GM12878 (cell line): ENCODE measurements at regions not wholly inside any gene's neighbourhood (a gene's known extent, or its start where the extent isn't known, plus 50 kb on each side); places are given as distances from the start of the nearest gene placed in this dataset.
A peak's percentile ranks its signal among the peaks of the same experiment; 100 is the strongest.

ENCODE experiments used
- ATAC-seq: fragments of 200-7000 bp; cut with Tn5 transposase; 3 replicates; pipeline ENCODE4 v1.9.1; 2020; ENCODE audit warnings: mild to moderate bottlenecking, moderate library complexity
- BruUV-seq: library from RNA; stranded (reverse); fragments of 400-500 nt; replicated peaks from 2 replicates; lab custom pipeline; 2021; lab: Mats Ljungman, UMichigan
- CTCF ChIA-PET: fragments of 300-600 bp; sonication (Branson Sonifier 250); formaldehyde crosslinking; extraction: SDS; loops from one replicate; lab custom pipeline; 2021; ENCODE audit warnings: inconsistent platforms; lab: Yijun Ruan, JAX
- POLR2A ChIA-PET: fragments of 350-600 bp; formaldehyde crosslinking; extraction: SDS; loops from one replicate; lab custom pipeline; 2021; ENCODE audit warnings: inconsistent platforms; lab: Charles Lee
- RAD21 ChIA-PET: fragments of 300-600 bp; sonication (Branson Sonifier 250); formaldehyde crosslinking; loops from one replicate; lab custom pipeline; 2023; ENCODE audit warnings: antibody characterized with exemption; ENCODE audit not compliant: unreplicated experiment; lab: Charles Lee
- SMC1A ChIA-PET: fragments of 300-600 bp; sonication (Branson Sonifier 250); formaldehyde crosslinking; loops from one replicate; lab custom pipeline; 2023; ENCODE audit not compliant: unreplicated experiment, uncharacterized antibody; lab: Charles Lee
- DNase-seq: peaks from one replicate; pipeline ENCODE4 v3.0.0-alpha.2; 2011; ENCODE audit warnings: low read depth, low spot score
- FAIRE-seq: peaks from 3 replicates; lab custom pipeline; 2011; peaks lifted over from hg19 to GRCh38; lab: Jason Lieb, UNC
- H2AFZ ChIP-seq: 2 replicates; pipeline ENCODE4 v1.6.0; 2011; ENCODE audit warnings: low read depth, low read length, control low read depth; ENCODE audit not compliant: control insufficient read depth
- H3K27ac ChIP-seq: 2 replicates; pipeline ENCODE4 v1.5.1; 2011; ENCODE audit warnings: control low read depth; ENCODE audit not compliant: control insufficient read depth, insufficient read depth
- H3K27me3 ChIP-seq, 2 experiments: replicated peaks in 1 of 2; 2 replicates each; pipeline versions ENCODE4 v1.6.0 to v1.6.1; 2011; ENCODE audit warnings: low read length in 1 of 2; ENCODE audit not compliant: control insufficient read depth in 2 of 2, insufficient read depth in 2 of 2
- H3K36me3 ChIP-seq, 2 experiments: 2 replicates each; pipeline ENCODE4 v1.5.1; 2011; ENCODE audit warnings: low read length in 1 of 2; ENCODE audit not compliant: control insufficient read depth in 2 of 2, insufficient read depth in 2 of 2
- H3K4me1 ChIP-seq: 2 replicates; pipeline ENCODE4 v1.6.1; 2011; ENCODE audit warnings: mild to moderate bottlenecking, low read length, moderate library complexity, mixed read lengths; ENCODE audit not compliant: control insufficient read depth, insufficient read depth
- H3K4me2 ChIP-seq: 2 replicates; pipeline ENCODE4 v1.6.0; 2011; ENCODE audit warnings: control low read depth; ENCODE audit not compliant: control insufficient read depth, insufficient read depth
- H3K4me3 ChIP-seq: fragments of 200-600 bp; sonication (generic); 2 replicates; pipeline ENCODE4 v1.5.1; 2016
- H3K79me2 ChIP-seq: 2 replicates; pipeline ENCODE4 v1.6.0; 2011; ENCODE audit warnings: low read length; ENCODE audit not compliant: control insufficient read depth, insufficient read depth
- H3K9ac ChIP-seq: 2 replicates; pipeline ENCODE4 v1.8.0; 2011; ENCODE audit warnings: low read length, control low read depth, mixed read lengths; ENCODE audit not compliant: control insufficient read depth, insufficient read depth
- H3K9me3 ChIP-seq: replicated peaks from 3 replicates; pipeline ENCODE4 v1.5.1; 2011; ENCODE audit warnings: mild to moderate bottlenecking, low read length; ENCODE audit not compliant: control insufficient read depth, insufficient read depth
- H4K20me1 ChIP-seq: 2 replicates; pipeline ENCODE4 v1.6.0; 2011; ENCODE audit not compliant: control insufficient read depth, insufficient read depth
- BCL11A ChIP-seq: IDR thresholded peaks from 2 replicates; pipeline ENCODE4 v1.6.1; 2011; ENCODE audit warnings: low read depth, low read length
- ETV6 ChIP-seq, 2 experiments: fragments of 450-650 bp in 1 of 2; IDR thresholded peaks in 1 of 2; conservative IDR thresholded peaks in 1 of 2; 2 replicates each; pipeline ENCODE4 v1.6.1; 2014; ENCODE audit warnings: antibody characterized with exemption in 1 of 2, borderline replicate concordance in 1 of 2, low read depth in 1 of 2, mild to moderate bottlenecking in 1 of 2, moderate library complexity in 1 of 2
- IKZF1 ChIP-seq: fragments of 450-650 bp; conservative IDR thresholded peaks from 2 replicates; pipeline ENCODE4 v1.6.1; 2017; ENCODE audit warnings: antibody characterized with exemption, mild to moderate bottlenecking
- WRNIP1 ChIP-seq: IDR thresholded peaks from 2 replicates; pipeline ENCODE4 v1.6.1; 2011; ENCODE audit warnings: low read depth, low read length, improper control_type of control experiment, borderline replicate concordance
- WGBS: methylation state at CpG from one replicate; pipeline ENCODE4 v1.1.6; 2016; ENCODE audit warnings: low lambda C conversion rate; ENCODE audit not compliant: insufficient replicate concordance, insufficient coverage; ENCODE audit errors: missing lambda C conversion rate; 5-methylcytosine and 5-hydroxymethylcytosine counted together
- in situ Hi-C: fragments of 300-500 bp; cut with MboI; formaldehyde crosslinking; loops from 9 replicates; pipeline ENCODE4 v1.14.3; 2018; ENCODE audit warnings: mixed read lengths
- intact Hi-C: fragments of 100-400 bp; cut with micrococcal nuclease; formaldehyde crosslinking; loops from one replicate; pipeline ENCODE4 v1.14.2; 2022; ENCODE audit not compliant: unreplicated experiment
- TF ChIP-seq, protein P1 (sequence below): fragments of 450-650 bp; formaldehyde crosslinking; IDR thresholded peaks from 2 replicates; pipeline ENCODE4 v1.5.0; 2022; ENCODE audit warnings: mild to moderate bottlenecking, missing genetic modification characterization
- TF ChIP-seq, protein P2 (sequence below), 3 experiments: IDR thresholded peaks in 2 of 3; conservative IDR thresholded peaks in 1 of 3; 2 replicates each; pipeline ENCODE4 v1.5.1; 2011; ENCODE audit warnings: low read depth in 3 of 3, low read length in 3 of 3, mild to moderate bottlenecking in 3 of 3, control low read depth in 2 of 3, moderate library complexity in 2 of 3, inconsistent platforms in 1 of 3, mixed read lengths in 1 of 3; ENCODE audit not compliant: control insufficient read depth in 2 of 3, insufficient read depth in 1 of 3; ENCODE audit errors: extremely low read depth in 1 of 3
- TF ChIP-seq, protein P3 (sequence below): fragments of 150-350 bp; IDR thresholded peaks from 2 replicates; pipeline ENCODE4 v1.6.1; 2016; ENCODE audit warnings: low read depth, low read length
- TF ChIP-seq, protein P4 (sequence below): IDR thresholded peaks from 2 replicates; pipeline ENCODE4 v1.6.1; 2012; ENCODE audit warnings: low read depth, low read length, improper control_type of control experiment
- TF ChIP-seq, protein P5 (sequence below): fragments of 450-650 bp; IDR thresholded peaks from 2 replicates; pipeline ENCODE4 v1.6.1; 2017; ENCODE audit warnings: mild to moderate bottlenecking
- TF ChIP-seq, protein P6 (sequence below): fragments of 450-650 bp; IDR thresholded peaks from 2 replicates; pipeline ENCODE4 v1.6.1; 2016; ENCODE audit warnings: mild to moderate bottlenecking

DNA sequence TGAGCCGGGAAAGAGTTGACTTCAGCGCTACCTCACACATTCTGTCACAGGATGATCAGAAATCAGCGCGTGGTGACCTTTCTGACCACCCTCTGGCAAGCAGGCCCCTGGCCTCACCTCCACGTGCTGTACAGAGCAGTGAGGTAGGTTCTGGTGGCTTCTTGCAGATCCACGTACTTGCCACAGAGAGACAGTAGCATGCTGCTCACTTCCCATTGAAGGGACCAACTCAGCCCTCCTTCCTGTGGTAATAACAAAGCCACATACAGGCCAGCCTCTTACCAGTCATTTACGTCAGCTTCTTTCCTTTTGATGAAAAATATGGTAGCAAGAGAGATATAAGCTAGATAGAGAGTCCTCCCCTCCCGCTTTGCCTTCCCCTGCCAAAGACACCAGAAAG is 200.7 kb downstream of the CHRM3 start:
- FAIRE-seq (no peak), DNase-seq (no peak), ATAC-seq (peak; percentile 65)
- ChIA-PET POLR2A (interaction anchor here (0.5 kb wide), 1 partner anchor 156 kb away, joined by 4 read pairs; no protein-coding TSS in a partner anchor), SMC1A (interaction anchor here (0.9 kb wide), 1 partner anchor 9 kb away, joined by 4 read pairs; no protein-coding TSS in a partner anchor), CTCF (no interaction called here), RAD21 (interaction anchor here (0.6 kb wide), 1 partner anchor 179 kb away, joined by 3 read pairs; no protein-coding TSS in a partner anchor)
- in situ Hi-C loops (no loop called here), intact Hi-C loops (no loop called here)
- Histone ChIP-seq H3K4me1 (no peaks in the 10 kb centered on the region), H3K79me2 (no peaks in the 10 kb centered on the region), H3K9ac (no peak overlapping the region), H2AFZ (no peak overlapping the region), H3K27ac (no peak overlapping the region), H3K9me3 (no peaks in the 10 kb centered on the region), H3K27me3 (no peaks in the 10 kb centered on the region), H3K4me3 (no peak overlapping the region), H4K20me1 (no peaks in the 10 kb centered on the region), H3K4me2 (no peak overlapping the region), H3K36me3 (no peaks in the 10 kb centered on the region)
- BruUV-seq: no TSS peak
- TF ChIP-seq WRNIP1 (no peak), BCL11A (no peak), ETV6 (conservative IDR thresholded peaks at IDR 0.05 in 1 of 2, IDR thresholded peaks at IDR 0.05 in 1 of 2; ENCODE audit: borderline replicate concordance in 1 of 2, low read depth in 1 of 2) (no peak), IKZF1 (no peak)
- TF ChIP-seq, protein P1, sequence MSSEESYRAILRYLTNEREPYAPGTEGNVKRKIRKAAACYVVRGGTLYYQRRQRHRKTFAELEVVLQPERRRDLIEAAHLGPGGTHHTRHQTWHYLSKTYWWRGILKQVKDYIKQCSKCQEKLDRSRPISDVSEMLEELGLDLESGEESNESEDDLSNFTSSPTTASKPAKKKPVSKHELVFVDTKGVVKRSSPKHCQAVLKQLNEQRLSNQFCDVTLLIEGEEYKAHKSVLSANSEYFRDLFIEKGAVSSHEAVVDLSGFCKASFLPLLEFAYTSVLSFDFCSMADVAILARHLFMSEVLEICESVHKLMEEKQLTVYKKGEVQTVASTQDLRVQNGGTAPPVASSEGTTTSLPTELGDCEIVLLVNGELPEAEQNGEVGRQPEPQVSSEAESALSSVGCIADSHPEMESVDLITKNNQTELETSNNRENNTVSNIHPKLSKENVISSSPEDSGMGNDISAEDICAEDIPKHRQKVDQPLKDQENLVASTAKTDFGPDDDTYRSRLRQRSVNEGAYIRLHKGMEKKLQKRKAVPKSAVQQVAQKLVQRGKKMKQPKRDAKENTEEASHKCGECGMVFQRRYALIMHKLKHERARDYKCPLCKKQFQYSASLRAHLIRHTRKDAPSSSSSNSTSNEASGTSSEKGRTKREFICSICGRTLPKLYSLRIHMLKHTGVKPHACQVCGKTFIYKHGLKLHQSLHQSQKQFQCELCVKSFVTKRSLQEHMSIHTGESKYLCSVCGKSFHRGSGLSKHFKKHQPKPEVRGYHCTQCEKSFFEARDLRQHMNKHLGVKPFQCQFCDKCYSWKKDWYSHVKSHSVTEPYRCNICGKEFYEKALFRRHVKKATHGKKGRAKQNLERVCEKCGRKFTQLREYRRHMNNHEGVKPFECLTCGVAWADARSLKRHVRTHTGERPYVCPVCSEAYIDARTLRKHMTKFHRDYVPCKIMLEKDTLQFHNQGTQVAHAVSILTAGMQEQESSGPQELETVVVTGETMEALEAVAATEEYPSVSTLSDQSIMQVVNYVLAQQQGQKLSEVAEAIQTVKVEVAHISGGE (CRISPR knock-in tag): no peak
- TF ChIP-seq, protein P2, sequence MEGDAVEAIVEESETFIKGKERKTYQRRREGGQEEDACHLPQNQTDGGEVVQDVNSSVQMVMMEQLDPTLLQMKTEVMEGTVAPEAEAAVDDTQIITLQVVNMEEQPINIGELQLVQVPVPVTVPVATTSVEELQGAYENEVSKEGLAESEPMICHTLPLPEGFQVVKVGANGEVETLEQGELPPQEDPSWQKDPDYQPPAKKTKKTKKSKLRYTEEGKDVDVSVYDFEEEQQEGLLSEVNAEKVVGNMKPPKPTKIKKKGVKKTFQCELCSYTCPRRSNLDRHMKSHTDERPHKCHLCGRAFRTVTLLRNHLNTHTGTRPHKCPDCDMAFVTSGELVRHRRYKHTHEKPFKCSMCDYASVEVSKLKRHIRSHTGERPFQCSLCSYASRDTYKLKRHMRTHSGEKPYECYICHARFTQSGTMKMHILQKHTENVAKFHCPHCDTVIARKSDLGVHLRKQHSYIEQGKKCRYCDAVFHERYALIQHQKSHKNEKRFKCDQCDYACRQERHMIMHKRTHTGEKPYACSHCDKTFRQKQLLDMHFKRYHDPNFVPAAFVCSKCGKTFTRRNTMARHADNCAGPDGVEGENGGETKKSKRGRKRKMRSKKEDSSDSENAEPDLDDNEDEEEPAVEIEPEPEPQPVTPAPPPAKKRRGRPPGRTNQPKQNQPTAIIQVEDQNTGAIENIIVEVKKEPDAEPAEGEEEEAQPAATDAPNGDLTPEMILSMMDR (IDR thresholded peaks at IDR 0.05 in 2 of 3, conservative IDR thresholded peaks at IDR 0.05 in 1 of 3; ENCODE audit: control insufficient read depth in 2 of 3, extremely low read depth in 1 of 3, insufficient read depth in 1 of 3, low read depth in 3 of 3, low read length in 3 of 3): no peak
- TF ChIP-seq, protein P3, sequence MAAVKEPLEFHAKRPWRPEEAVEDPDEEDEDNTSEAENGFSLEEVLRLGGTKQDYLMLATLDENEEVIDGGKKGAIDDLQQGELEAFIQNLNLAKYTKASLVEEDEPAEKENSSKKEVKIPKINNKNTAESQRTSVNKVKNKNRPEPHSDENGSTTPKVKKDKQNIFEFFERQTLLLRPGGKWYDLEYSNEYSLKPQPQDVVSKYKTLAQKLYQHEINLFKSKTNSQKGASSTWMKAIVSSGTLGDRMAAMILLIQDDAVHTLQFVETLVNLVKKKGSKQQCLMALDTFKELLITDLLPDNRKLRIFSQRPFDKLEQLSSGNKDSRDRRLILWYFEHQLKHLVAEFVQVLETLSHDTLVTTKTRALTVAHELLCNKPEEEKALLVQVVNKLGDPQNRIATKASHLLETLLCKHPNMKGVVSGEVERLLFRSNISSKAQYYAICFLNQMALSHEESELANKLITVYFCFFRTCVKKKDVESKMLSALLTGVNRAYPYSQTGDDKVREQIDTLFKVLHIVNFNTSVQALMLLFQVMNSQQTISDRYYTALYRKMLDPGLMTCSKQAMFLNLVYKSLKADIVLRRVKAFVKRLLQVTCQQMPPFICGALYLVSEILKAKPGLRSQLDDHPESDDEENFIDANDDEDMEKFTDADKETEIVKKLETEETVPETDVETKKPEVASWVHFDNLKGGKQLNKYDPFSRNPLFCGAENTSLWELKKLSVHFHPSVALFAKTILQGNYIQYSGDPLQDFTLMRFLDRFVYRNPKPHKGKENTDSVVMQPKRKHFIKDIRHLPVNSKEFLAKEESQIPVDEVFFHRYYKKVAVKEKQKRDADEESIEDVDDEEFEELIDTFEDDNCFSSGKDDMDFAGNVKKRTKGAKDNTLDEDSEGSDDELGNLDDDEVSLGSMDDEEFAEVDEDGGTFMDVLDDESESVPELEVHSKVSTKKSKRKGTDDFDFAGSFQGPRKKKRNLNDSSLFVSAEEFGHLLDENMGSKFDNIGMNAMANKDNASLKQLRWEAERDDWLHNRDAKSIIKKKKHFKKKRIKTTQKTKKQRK: no peak
- TF ChIP-seq, protein P4, sequence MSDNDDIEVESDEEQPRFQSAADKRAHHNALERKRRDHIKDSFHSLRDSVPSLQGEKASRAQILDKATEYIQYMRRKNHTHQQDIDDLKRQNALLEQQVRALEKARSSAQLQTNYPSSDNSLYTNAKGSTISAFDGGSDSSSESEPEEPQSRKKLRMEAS: no peak
- TF ChIP-seq, protein P5, sequence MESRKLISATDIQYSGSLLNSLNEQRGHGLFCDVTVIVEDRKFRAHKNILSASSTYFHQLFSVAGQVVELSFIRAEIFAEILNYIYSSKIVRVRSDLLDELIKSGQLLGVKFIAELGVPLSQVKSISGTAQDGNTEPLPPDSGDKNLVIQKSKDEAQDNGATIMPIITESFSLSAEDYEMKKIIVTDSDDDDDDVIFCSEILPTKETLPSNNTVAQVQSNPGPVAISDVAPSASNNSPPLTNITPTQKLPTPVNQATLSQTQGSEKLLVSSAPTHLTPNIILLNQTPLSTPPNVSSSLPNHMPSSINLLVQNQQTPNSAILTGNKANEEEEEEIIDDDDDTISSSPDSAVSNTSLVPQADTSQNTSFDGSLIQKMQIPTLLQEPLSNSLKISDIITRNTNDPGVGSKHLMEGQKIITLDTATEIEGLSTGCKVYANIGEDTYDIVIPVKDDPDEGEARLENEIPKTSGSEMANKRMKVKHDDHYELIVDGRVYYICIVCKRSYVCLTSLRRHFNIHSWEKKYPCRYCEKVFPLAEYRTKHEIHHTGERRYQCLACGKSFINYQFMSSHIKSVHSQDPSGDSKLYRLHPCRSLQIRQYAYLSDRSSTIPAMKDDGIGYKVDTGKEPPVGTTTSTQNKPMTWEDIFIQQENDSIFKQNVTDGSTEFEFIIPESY: no peak
- TF ChIP-seq, protein P6, sequence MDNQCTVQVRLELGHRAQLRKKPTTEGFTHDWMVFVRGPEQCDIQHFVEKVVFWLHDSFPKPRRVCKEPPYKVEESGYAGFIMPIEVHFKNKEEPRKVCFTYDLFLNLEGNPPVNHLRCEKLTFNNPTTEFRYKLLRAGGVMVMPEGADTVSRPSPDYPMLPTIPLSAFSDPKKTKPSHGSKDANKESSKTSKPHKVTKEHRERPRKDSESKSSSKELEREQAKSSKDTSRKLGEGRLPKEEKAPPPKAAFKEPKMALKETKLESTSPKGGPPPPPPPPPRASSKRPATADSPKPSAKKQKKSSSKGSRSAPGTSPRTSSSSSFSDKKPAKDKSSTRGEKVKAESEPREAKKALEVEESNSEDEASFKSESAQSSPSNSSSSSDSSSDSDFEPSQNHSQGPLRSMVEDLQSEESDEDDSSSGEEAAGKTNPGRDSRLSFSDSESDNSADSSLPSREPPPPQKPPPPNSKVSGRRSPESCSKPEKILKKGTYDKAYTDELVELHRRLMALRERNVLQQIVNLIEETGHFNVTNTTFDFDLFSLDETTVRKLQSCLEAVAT: no peak
- 13% methylated on average over 8 of the region's 8 CpGs for WGBS
